Smooth muscle cell (in vitro differentiated cells): ENCODE measurements at regions not wholly inside any gene's neighbourhood (a gene's known extent, or its start where the extent isn't known, plus 50 kb on each side); places are given as distances from the start of the nearest gene placed in this dataset.

Experiments
- DNase-seq: peaks from one replicate; lab custom pipeline; 2025; ENCODE audit not compliant: unreplicated experiment; lab: John Stamatoyannopoulos, UW
- H2AFZ ChIP-seq: fragments of 200-600 bp; sonication (generic); 2 replicates; pipeline ENCODE4 v1.6.0; 2016; ENCODE audit warnings: antibody characterized with exemption, low read depth, mild to moderate bottlenecking
- H3F3A ChIP-seq: fragments of 200-600 bp; sonication (generic); 2 replicates; pipeline ENCODE4 v1.6.0; 2017; ENCODE audit warnings: antibody characterized with exemption, low read depth
- H3K27ac ChIP-seq: fragments of 200-600 bp; sonication (generic); 2 replicates; pipeline ENCODE4 v1.5.1; 2016; ENCODE audit warnings: low read depth, mild to moderate bottlenecking
- H3K27me3 ChIP-seq: fragments of 200-600 bp; sonication (generic); 2 replicates; pipeline ENCODE4 v1.6.1; 2016; ENCODE audit warnings: low read depth, mild to moderate bottlenecking
- H3K36me3 ChIP-seq: fragments of 200-600 bp; sonication (generic); 2 replicates; pipeline ENCODE4 v1.5.1; 2016; ENCODE audit warnings: low read depth
- H3K4me1 ChIP-seq: fragments of 200-600 bp; sonication (generic); 2 replicates; pipeline ENCODE4 v1.5.1; 2016; ENCODE audit warnings: low read depth
- H3K4me2 ChIP-seq: fragments of 200-600 bp; sonication (generic); 2 replicates; pipeline ENCODE4 v1.6.0; 2016; ENCODE audit warnings: mild to moderate bottlenecking
- H3K4me3 ChIP-seq: fragments of 200-600 bp; sonication (generic); 2 replicates; pipeline ENCODE4 v1.5.1; 2016; ENCODE audit warnings: mild to moderate bottlenecking
- H3K79me2 ChIP-seq: fragments of 200-600 bp; sonication (generic); 2 replicates; pipeline ENCODE4 v1.6.0; 2016; ENCODE audit warnings: low read depth, mild to moderate bottlenecking
- H3K9ac ChIP-seq: fragments of 200-600 bp; sonication (generic); 2 replicates; pipeline ENCODE4 v1.6.0; 2016; ENCODE audit warnings: low read depth
- H3K9me3 ChIP-seq: fragments of 200-600 bp; sonication (generic); replicated peaks from 2 replicates; pipeline ENCODE4 v1.5.1; 2016; ENCODE audit warnings: low read depth
- H4K20me1 ChIP-seq: fragments of 200-600 bp; sonication (generic); 2 replicates; pipeline ENCODE4 v1.6.0; 2016; ENCODE audit warnings: low read depth
- whole genome bisulfite sequencing: methylation state at CpG from one replicate; pipeline ENCODE4 v1.1.7; 2016; ENCODE audit warnings: low lambda C conversion rate; 5-methylcytosine and 5-hydroxymethylcytosine counted together
- TF ChIP-seq, protein P1 (sequence below): fragments of 200-600 bp; sonication (generic); IDR thresholded peaks from 2 replicates; pipeline ENCODE4 v1.5.1; 2017; ENCODE audit warnings: borderline replicate concordance, mild to moderate bottlenecking, antibody characterized with exemption; ENCODE audit not compliant: insufficient read depth, poor library complexity, severe bottlenecking

DNA sequence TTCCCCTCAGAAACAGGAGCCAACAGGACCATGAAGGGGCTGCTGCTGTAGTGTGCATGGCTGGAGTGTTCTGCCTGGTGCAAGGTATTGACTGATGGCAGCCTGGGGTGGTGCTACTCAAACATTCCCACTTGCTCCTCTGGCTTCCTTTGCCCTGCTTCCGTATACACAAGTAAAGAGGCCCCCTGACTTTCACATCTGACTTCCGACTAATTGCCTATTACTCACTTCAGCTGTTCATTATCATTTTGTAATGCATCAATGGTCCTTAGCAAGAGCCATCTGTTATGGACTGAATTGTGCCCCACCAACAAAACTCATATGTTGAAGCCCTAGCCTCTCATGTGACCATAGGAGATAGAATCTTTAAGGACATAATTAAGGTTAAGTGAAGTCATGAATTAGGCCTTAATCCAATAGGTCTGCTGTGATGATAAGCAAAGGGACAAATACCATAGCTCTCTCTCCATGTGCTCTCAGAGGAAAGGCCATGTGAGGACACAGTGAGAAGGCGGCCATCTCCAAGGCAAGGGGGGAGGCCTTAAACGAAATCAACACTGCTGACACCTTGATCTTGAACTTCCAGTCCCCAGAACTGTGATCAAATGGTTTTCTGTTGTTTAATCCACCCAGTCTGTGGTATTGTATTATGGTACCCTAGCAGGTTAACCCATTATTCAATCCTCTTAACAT lies 122.5 kb upstream of the CLNK start:
- Histone ChIP-seq H3K36me3 (no peaks in the 10 kb centered on the region), H3K79me2 (no peaks in the 10 kb centered on the region), H2AFZ (no peak overlapping the region), H3K4me1 (no peaks in the 10 kb centered on the region), H3K27ac (no peak overlapping the region), H4K20me1 (no peaks in the 10 kb centered on the region), H3F3A (no peaks in the 10 kb centered on the region), H3K4me3 (no peak overlapping the region), H3K27me3 (no peaks in the 10 kb centered on the region), H3K9me3 (no peaks in the 10 kb centered on the region), H3K4me2 (no peak overlapping the region), H3K9ac (no peak overlapping the region)
- no peak for DNase-seq
- TF ChIP-seq, protein P1, sequence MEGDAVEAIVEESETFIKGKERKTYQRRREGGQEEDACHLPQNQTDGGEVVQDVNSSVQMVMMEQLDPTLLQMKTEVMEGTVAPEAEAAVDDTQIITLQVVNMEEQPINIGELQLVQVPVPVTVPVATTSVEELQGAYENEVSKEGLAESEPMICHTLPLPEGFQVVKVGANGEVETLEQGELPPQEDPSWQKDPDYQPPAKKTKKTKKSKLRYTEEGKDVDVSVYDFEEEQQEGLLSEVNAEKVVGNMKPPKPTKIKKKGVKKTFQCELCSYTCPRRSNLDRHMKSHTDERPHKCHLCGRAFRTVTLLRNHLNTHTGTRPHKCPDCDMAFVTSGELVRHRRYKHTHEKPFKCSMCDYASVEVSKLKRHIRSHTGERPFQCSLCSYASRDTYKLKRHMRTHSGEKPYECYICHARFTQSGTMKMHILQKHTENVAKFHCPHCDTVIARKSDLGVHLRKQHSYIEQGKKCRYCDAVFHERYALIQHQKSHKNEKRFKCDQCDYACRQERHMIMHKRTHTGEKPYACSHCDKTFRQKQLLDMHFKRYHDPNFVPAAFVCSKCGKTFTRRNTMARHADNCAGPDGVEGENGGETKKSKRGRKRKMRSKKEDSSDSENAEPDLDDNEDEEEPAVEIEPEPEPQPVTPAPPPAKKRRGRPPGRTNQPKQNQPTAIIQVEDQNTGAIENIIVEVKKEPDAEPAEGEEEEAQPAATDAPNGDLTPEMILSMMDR: no peak
- 77% methylated on average over 4 of the region's 4 CpGs for WGBS

DNA sequence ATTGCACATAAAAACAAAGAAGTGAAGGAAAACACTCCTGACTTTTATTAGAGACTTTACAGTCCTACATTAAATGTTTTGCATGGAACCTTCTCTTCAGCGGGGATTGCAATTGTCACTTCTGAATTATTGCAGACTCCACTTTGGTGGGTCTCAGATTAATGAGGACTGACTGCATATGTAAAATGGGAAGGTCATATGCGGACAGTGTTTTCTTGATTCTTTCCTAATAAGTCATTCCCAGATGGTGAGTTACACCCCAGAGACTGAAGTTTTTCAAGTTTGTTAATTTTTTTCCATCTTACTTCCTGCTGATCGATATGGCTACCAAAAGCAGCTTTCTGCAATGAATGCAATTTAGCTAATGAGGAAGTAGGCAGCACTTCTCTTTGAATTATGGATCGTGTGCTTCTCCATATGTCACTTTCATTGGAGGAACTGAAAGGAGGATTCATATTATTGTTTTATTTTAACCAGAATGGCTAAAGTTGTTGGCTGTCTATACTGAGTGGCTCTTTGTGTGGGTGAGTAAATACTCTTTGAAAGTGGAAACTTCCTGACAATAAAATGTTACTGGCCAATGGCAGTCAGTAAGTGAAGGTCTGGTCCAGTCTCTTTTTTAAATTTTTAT lies 119.3 kb upstream of the CLNK start:
- WGBS: 67% methylated on average over 4 of the region's 4 CpGs
- H3K9me3 ChIP-seq: no peaks in the 10 kb centered on the region
- no peaks in the 10 kb centered on the region for H3K27me3 ChIP-seq
- no peaks in the 10 kb centered on the region for H3F3A ChIP-seq
- TF ChIP-seq, protein P1: no peak
- H3K79me2 ChIP-seq: no peaks in the 10 kb centered on the region
- H3K9ac ChIP-seq: no peak overlapping the region
- DNase-seq: no peak
- no peak overlapping the region for H3K4me3 ChIP-seq
- no peaks in the 10 kb centered on the region for H3K4me1 ChIP-seq
- H3K36me3 ChIP-seq: no peaks in the 10 kb centered on the region
- no peak overlapping the region for H3K4me2 ChIP-seq
- H4K20me1 ChIP-seq: no peaks in the 10 kb centered on the region
- no peak overlapping the region for H2AFZ ChIP-seq
- no peak overlapping the region for H3K27ac ChIP-seq

DNA sequence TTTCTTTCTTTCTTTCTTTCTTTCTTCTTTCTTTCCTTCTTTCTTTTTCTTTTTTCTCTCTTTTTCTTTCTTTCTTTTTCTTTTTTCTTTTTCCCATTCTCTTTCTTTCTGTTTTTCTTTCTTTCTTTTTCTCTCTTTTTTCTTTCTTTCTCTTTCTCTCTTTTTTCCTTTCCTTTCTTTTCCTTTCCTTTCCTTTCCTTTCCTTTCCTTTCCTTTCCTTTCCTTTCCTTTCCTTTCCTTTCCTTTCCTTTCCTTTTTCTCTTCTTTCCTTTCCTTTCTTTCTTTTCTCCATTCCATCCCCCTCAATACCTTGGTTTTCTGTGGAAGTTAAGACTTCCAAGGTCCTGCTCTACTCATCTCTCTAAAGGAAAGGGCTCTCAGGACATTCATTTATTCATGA lies 102.8 kb upstream of the CLNK start:
- Histone ChIP-seq H3K9ac (no peak overlapping the region), H3K4me2 (no peak overlapping the region), H3K27me3 (no peaks in the 10 kb centered on the region), H3K79me2 (no peaks in the 10 kb centered on the region), H3K9me3 (no peaks in the 10 kb centered on the region), H2AFZ (no peak overlapping the region), H4K20me1 (no peaks in the 10 kb centered on the region), H3K4me1 (peaks cover 4% of the 10 kb centered on the region), H3K27ac (no peak overlapping the region), H3K36me3 (no peaks in the 10 kb centered on the region), H3K4me3 (no peak overlapping the region), H3F3A (no peaks in the 10 kb centered on the region)
- TF ChIP-seq, protein P1: no peak
- no peak for DNase-seq

DNA sequence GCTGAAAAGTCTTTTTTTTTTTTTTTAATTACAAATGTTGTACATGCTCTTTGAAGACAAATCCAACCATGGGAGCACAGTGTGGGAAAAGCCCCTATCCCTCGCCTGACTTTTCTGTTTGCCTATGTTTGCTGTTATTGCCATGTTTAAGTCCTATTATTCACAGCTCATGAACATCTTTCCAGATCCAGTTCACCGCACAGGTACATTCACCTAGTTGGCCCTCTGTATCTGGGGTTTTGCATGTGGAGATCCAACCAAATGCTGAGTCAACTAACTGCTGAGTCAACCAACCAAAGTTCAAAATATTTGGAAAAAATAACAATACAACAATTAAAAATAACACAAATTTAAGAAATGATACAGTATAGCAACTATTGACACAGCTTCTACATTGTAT lies 100.1 kb upstream of the CLNK start:
- WGBS: 100% methylated on average over 2 of the region's 2 CpGs
- Histone ChIP-seq H3K4me1 (peaks cover 4% of the 10 kb centered on the region), H4K20me1 (no peaks in the 10 kb centered on the region), H3K36me3 (no peaks in the 10 kb centered on the region), H3K9ac (no peak overlapping the region), H3K9me3 (no peaks in the 10 kb centered on the region), H3F3A (no peaks in the 10 kb centered on the region), H3K4me2 (no peak overlapping the region), H3K27me3 (no peaks in the 10 kb centered on the region), H3K27ac (no peak overlapping the region), H2AFZ (no peak overlapping the region), H3K79me2 (no peaks in the 10 kb centered on the region), H3K4me3 (no peak overlapping the region)
- TF ChIP-seq, protein P1: no peak
- no peak for DNase-seq
